ENCODE measurements at regions not wholly inside any gene's neighbourhood (a gene's known extent, or its start where the extent isn't known, plus 50 kb on each side); places are given as distances from the start of the nearest gene placed in this dataset.

- TF ChIP-seq, protein P1, sequence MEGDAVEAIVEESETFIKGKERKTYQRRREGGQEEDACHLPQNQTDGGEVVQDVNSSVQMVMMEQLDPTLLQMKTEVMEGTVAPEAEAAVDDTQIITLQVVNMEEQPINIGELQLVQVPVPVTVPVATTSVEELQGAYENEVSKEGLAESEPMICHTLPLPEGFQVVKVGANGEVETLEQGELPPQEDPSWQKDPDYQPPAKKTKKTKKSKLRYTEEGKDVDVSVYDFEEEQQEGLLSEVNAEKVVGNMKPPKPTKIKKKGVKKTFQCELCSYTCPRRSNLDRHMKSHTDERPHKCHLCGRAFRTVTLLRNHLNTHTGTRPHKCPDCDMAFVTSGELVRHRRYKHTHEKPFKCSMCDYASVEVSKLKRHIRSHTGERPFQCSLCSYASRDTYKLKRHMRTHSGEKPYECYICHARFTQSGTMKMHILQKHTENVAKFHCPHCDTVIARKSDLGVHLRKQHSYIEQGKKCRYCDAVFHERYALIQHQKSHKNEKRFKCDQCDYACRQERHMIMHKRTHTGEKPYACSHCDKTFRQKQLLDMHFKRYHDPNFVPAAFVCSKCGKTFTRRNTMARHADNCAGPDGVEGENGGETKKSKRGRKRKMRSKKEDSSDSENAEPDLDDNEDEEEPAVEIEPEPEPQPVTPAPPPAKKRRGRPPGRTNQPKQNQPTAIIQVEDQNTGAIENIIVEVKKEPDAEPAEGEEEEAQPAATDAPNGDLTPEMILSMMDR (conservative IDR thresholded peaks at IDR 0.05), result no peak
- TF ChIP-seq EZH2 (IDR thresholded peaks at IDR 0.05; ENCODE audit: low read depth), result no peak
Measured at GRCh38 chr6:93735099-93735498, 315.7 kb upstream of the EPHA7 start.
